ENCODE measurements at regions not wholly inside any gene's neighbourhood (a gene's known extent, or its start where the extent isn't known, plus 50 kb on each side); places are given as distances from the start of the nearest gene placed in this dataset.

GRCh38 chr2:14909795-14910194 lies 277.3 kb downstream of the LRATD1 start:
- no peak for TF ChIP-seq POLR2A (IDR thresholded peaks at IDR 0.05)
- TF ChIP-seq POLR2AphosphoS5 (IDR thresholded peaks at IDR 0.05): no peak
- TF ChIP-seq, protein P1, sequence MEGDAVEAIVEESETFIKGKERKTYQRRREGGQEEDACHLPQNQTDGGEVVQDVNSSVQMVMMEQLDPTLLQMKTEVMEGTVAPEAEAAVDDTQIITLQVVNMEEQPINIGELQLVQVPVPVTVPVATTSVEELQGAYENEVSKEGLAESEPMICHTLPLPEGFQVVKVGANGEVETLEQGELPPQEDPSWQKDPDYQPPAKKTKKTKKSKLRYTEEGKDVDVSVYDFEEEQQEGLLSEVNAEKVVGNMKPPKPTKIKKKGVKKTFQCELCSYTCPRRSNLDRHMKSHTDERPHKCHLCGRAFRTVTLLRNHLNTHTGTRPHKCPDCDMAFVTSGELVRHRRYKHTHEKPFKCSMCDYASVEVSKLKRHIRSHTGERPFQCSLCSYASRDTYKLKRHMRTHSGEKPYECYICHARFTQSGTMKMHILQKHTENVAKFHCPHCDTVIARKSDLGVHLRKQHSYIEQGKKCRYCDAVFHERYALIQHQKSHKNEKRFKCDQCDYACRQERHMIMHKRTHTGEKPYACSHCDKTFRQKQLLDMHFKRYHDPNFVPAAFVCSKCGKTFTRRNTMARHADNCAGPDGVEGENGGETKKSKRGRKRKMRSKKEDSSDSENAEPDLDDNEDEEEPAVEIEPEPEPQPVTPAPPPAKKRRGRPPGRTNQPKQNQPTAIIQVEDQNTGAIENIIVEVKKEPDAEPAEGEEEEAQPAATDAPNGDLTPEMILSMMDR (IDR thresholded peaks at IDR 0.05 in 8 of 11, conservative IDR thresholded peaks at IDR 0.05 in 3 of 11): no peak
